ENCODE measurements at regions not wholly inside any gene's neighbourhood (a gene's known extent, or its start where the extent isn't known, plus 50 kb on each side); places are given as distances from the start of the nearest gene placed in this dataset.

GRCh38 chr16:60582528-60582927, 1453.7 kb downstream of the CDH8 start:
- no peak for TF ChIP-seq POLR2AphosphoS5 (IDR thresholded peaks at IDR 0.05; ENCODE audit: low read depth, low read length)
- no peak for TF ChIP-seq RFX5 (IDR thresholded peaks at IDR 0.05; ENCODE audit: low read length)
- no peak for TF ChIP-seq CTCF (IDR thresholded peaks at IDR 0.05)
- no peak for TF ChIP-seq NFIC (IDR thresholded peaks at IDR 0.05; ENCODE audit: borderline replicate concordance)
- TF ChIP-seq CHD2 (IDR thresholded peaks at IDR 0.05; ENCODE audit: low read length, partially characterized antibody) = no peak
- no peak for TF ChIP-seq REST (IDR thresholded peaks at IDR 0.05; ENCODE audit: low read depth, low read length)
- TF ChIP-seq SMC3 (IDR thresholded peaks at IDR 0.05; ENCODE audit: low read depth, low read length) = no peak

Data from SK-N-SH (cell line).